Natural killer cell treated with Interleukin-12 subunit alpha and Interleukin-12 subunit beta and Interleukin-15 and Interleukin-18, amount 100 ng/mL, for 72 hours (primary cell): ENCODE measurements at regions not wholly inside any gene's neighbourhood (a gene's known extent, or its start where the extent isn't known, plus 50 kb on each side); places are given as distances from the start of the nearest gene placed in this dataset.
"Not testable (repeated sequence)": the region's sequence is repeated elsewhere in the genome, so short reads cannot be mapped to it uniquely, and the experiment has no call there.

Experiments
- ATAC-seq, 2 donors: fragments of 150-1000 bp; cut with Tn5 transposase in 1 of 2; sonication (Bioruptor Pico), chemical (Tn5 transposase) in 1 of 2; 2 replicates each; pipeline ENCODE4 v1.10.0; 2021
- DNase-seq: peaks from one replicate; pipeline ENCODE4 v3.0.0; 2022; ENCODE audit warnings: low spot score
- H3K27ac Mint-ChIP-seq, 2 donors: 1 replicate in 1 of 2; 2 replicates in 1 of 2; pipeline ENCODE4 v1.8.0; 2022; ENCODE audit warnings: mixed read lengths in 2 of 2, mild to moderate bottlenecking in 1 of 2, moderate library complexity in 1 of 2
- H3K27me3 Mint-ChIP-seq, 2 donors: 1 replicate in 1 of 2; 2 replicates in 1 of 2; pipeline ENCODE4 v1.8.0; 2022; ENCODE audit warnings: mixed read lengths in 2 of 2
- H3K36me3 Mint-ChIP-seq: one replicate; pipeline ENCODE4 v1.8.0; 2022; ENCODE audit warnings: mixed read lengths
- H3K4me1 Mint-ChIP-seq, 2 donors: 1 replicate in 1 of 2; 2 replicates in 1 of 2; pipeline ENCODE4 v1.8.0; 2022; ENCODE audit warnings: low read depth in 2 of 2, mixed read lengths in 2 of 2, mild to moderate bottlenecking in 1 of 2
- H3K4me3 Mint-ChIP-seq: one replicate; pipeline ENCODE4 v1.8.0; 2022; ENCODE audit warnings: mixed read lengths
- H3K9me3 Mint-ChIP-seq: 2 replicates; pipeline ENCODE4 v1.8.0; 2022; ENCODE audit warnings: mixed read lengths

DNA sequence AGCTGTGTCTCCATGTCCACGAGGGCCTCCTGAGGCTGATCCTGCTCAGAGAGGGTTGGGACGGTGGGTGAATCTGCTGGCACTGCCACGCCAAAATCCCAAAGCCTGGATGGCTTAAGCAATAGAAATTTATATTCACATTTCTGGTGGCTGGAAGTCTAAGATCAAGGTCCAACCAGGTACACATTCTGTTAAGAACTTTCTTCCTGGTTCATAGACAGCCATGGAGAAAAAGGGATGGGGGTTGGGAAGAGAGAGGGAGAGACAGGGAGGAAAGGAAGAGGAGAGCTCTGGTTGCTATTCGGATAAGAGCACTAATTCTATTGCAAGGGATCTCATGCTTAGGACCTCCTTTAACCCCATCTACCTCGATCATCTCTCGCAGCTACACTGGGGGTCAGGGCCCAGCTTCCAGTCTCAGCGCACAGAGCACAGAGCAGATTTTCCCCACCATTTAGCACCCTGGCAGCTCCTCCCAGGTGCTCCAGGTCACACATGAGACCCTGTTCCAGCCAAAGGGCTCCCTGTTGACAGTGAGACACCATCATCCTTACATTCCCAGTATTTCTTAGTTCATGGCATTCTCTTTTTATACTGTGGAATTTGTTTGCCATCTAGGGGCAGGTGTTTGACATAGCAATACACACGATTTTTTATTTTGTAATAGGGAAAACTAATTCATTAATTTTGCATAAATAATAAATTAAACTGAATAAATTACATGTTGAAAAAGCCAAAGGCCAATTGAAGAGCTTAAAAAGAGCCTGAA is 615.6 kb downstream of the RPIA start:
- H3K4me3 Mint-ChIP-seq, H3K27ac Mint-ChIP-seq, H3K27me3 Mint-ChIP-seq, H3K9me3 Mint-ChIP-seq, H3K4me1 Mint-ChIP-seq, H3K36me3 Mint-ChIP-seq, DNase-seq, ATAC-seq: not testable (repeated sequence)

DNA sequence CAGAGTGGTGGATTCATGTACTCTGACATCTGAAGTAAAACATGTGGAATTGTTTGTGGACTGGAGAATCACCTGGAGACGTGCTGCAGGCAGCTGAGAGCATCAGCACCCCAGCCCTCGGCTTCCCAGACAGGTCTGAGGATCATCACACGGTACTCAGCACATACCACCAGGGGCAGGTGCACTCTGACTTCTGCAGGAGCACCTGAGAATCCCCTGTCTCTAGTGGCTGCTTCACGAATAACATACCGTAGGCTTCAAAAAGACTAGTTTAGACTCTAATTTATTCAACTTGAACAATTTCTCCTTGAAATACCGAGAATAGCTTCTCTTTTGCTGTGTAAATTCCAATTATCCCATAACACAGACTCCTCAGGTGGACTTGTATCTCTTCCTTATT is 627.5 kb downstream of the RPIA start:
- ATAC-seq, DNase-seq, H3K36me3 Mint-ChIP-seq, H3K27me3 Mint-ChIP-seq, H3K4me3 Mint-ChIP-seq, H3K27ac Mint-ChIP-seq, H3K9me3 Mint-ChIP-seq, H3K4me1 Mint-ChIP-seq: not testable (repeated sequence)

DNA sequence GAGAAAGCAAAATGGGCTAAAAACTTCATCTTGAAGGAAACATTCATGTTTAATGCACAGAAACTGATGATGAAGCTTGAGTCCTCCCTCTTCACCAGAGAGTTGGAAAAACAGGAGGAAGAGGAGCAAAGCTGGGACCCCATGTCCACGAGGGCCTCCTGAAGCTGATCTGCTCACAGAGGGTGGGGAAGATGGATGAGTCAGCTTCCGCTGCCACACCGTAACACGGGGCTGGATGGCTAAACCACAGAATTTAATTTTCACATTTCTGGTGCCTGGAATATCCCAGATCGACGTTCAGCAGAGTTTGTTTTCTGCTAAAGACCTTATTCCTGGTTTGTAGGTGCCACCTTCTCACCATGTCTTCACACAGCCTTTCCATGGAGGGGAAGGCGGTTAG is 634.4 kb downstream of the RPIA start:
- not testable (repeated sequence) for H3K4me3 Mint-ChIP-seq, H3K27ac Mint-ChIP-seq, H3K4me1 Mint-ChIP-seq, ATAC-seq, H3K36me3 Mint-ChIP-seq, H3K27me3 Mint-ChIP-seq, DNase-seq, H3K9me3 Mint-ChIP-seq

DNA sequence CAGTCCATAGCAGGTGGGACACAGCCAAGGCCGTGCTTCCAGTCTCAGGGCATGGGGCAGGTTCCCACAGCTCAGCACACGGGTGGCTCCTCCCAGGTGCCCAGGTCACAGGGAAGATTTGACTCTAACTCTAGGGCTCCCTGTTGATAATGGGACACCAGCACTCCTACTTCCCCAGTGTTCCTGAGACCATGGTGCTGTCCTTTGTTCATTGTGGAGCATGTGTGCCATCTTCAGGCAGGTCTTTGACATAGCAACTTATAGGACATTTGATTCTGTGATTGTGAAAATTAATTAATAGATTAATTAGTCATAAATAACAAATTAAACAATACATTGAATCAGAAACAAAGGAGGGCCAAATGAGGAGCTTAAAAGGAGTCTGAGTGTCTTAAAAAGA is 635.0 kb downstream of the RPIA start:
- not testable (repeated sequence) for DNase-seq, H3K36me3 Mint-ChIP-seq, H3K27me3 Mint-ChIP-seq, H3K4me3 Mint-ChIP-seq, H3K4me1 Mint-ChIP-seq, H3K9me3 Mint-ChIP-seq, H3K27ac Mint-ChIP-seq, ATAC-seq

DNA sequence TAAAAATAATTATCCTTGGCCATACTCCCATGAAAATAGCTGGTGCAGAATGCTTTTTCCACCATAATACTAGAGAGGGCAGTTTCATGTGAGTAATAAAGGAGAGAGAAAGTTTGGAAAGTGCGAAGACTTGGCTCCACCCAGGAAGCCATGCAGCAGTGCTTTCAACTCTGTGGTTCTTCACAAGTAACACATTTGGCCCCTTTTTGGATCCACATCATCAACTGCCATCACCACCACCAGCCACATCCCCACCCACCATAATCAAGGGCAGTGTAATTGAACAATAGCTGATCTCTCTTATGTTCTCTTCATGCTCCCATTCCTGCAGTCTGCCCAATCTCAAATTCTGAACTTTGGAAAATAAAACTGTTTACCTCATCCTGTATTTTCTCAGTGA is 637.3 kb downstream of the RPIA start:
- not testable (repeated sequence) for DNase-seq, H3K36me3 Mint-ChIP-seq, H3K4me1 Mint-ChIP-seq, H3K27ac Mint-ChIP-seq, H3K4me3 Mint-ChIP-seq, H3K9me3 Mint-ChIP-seq, H3K27me3 Mint-ChIP-seq
- ATAC-seq, result peak; percentile 49 to 89
